Peyer's patch (tissue), 4 donors: ENCODE measurements at regions not wholly inside any gene's neighbourhood (a gene's known extent, or its start where the extent isn't known, plus 50 kb on each side); places are given as distances from the start of the nearest gene placed in this dataset.

Experiments used
- CTCF ChIP-seq, 6 experiments: fragments of 450-650 bp in 4 of 6; fragments of 200-600 bp in 2 of 6; sonication (generic) in 1 of 6; IDR thresholded peaks; one replicate each; pipeline ENCODE4 v1.5.1; 2017 to 2019; ENCODE audit warnings: antibody characterized with exemption in 6 of 6, mild to moderate bottlenecking in 3 of 6, moderate library complexity in 1 of 6
- POLR2A ChIP-seq, 2 donors: fragments of 450-650 bp; IDR thresholded peaks; one replicate each; pipeline ENCODE4 v1.5.1; 2017; ENCODE audit warnings: antibody characterized with exemption in 2 of 2, mild to moderate bottlenecking in 2 of 2, moderate library complexity in 2 of 2

GRCh38 chr11:27184458-27185312 lies 144.1 kb downstream of the BBOX1 start:
- TF ChIP-seq CTCF (IDR thresholded peaks at IDR 0.05) (no peak), POLR2A (IDR thresholded peaks at IDR 0.05) (no peak)
